ENCODE measurements at regions not wholly inside any gene's neighbourhood (a gene's known extent, or its start where the extent isn't known, plus 50 kb on each side); places are given as distances from the start of the nearest gene placed in this dataset.

DNA sequence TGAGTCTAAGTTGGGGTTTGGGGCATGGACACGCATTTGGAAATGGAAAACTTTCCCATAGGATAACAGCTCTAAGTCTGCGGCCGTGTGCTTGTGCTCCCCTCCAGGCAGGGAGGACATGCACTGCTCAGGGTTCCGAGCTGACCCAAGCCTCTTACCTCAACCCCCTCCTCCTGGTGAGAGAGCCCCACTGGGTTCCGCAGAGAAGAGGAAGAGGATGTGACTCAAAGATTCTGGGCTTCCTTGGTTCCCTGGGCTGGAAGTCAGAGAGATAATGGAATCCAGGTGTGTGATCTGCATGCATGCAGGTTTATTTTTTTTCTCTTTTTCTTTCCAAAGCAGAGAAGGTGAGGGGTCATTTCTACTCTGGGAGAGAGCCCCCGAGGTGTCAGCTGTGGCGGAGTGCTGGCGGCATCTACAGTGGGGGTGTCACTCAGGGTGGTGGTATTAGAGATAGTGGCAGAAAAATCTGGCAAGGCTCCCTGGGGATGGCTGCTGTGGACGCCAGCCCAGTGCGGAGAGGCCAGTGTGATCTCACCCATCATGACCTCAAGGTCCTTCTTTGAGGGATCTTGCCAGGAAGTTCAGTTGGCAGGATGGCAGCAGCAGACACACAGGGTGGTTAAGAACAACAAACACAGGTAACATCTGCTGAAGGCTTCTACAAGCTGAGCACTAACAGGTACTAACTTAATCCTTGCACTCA is 168.7 kb upstream of the HAND2 start:
- TF ChIP-seq, protein P1, sequence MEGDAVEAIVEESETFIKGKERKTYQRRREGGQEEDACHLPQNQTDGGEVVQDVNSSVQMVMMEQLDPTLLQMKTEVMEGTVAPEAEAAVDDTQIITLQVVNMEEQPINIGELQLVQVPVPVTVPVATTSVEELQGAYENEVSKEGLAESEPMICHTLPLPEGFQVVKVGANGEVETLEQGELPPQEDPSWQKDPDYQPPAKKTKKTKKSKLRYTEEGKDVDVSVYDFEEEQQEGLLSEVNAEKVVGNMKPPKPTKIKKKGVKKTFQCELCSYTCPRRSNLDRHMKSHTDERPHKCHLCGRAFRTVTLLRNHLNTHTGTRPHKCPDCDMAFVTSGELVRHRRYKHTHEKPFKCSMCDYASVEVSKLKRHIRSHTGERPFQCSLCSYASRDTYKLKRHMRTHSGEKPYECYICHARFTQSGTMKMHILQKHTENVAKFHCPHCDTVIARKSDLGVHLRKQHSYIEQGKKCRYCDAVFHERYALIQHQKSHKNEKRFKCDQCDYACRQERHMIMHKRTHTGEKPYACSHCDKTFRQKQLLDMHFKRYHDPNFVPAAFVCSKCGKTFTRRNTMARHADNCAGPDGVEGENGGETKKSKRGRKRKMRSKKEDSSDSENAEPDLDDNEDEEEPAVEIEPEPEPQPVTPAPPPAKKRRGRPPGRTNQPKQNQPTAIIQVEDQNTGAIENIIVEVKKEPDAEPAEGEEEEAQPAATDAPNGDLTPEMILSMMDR (IDR thresholded peaks at IDR 0.05): no peak
- no peak for TF ChIP-seq POLR2A (IDR thresholded peaks at IDR 0.05)
